IMR-90 (cell line): ENCODE measurements at regions not wholly inside any gene's neighbourhood (a gene's known extent, or its start where the extent isn't known, plus 50 kb on each side); places are given as distances from the start of the nearest gene placed in this dataset.

Source experiments
- ATAC-seq: fragments of 200-7000 bp; cut with Tn5 transposase; 2 replicates; pipeline ENCODE4 v1.9.1; 2020; ENCODE audit warnings: low read depth, mild to moderate bottlenecking, moderate library complexity
- BruUV-seq: library from RNA; stranded (reverse); fragments of 400-500 nt; replicated peaks from 2 replicates; lab custom pipeline; 2021; lab: Mats Ljungman, UMichigan
- CTCF ChIA-PET: fragments of 300-600 bp; formaldehyde crosslinking; extraction: SDS; loops from one replicate; lab custom pipeline; 2021; ENCODE audit warnings: antibody characterized with exemption; lab: Yijun Ruan, JAX
- POLR2A ChIA-PET: fragments of 300-600 bp; sonication (Branson Sonifier 250); formaldehyde crosslinking; loops from one replicate; lab custom pipeline; 2022; ENCODE audit warnings: antibody characterized with exemption; ENCODE audit not compliant: unreplicated experiment; lab: Charles Lee
- DNase-seq: peaks from one replicate; pipeline ENCODE4 v3.0.0; 2013
- H2AFZ ChIP-seq: replicated peaks from 2 replicates; pipeline ENCODE3; 2013; ENCODE audit warnings: low read length, mild to moderate bottlenecking; ENCODE audit not compliant: poor library complexity
- H2AK5ac ChIP-seq: 2 replicates; pipeline ENCODE4 v1.6.1; 2013; ENCODE audit warnings: low read depth, low read length, inconsistent platforms
- H2AK9ac ChIP-seq: replicated peaks from 2 replicates; pipeline ENCODE3; 2013; ENCODE audit warnings: mild to moderate bottlenecking, low read depth, low read length, moderate library complexity; ENCODE audit not compliant: poor library complexity
- H2BK120ac ChIP-seq: 2 replicates; pipeline ENCODE4 v1.6.1; 2013; ENCODE audit warnings: low read depth, low read length, inconsistent platforms
- H2BK15ac ChIP-seq: 3 replicates; pipeline ENCODE4 v1.6.1; 2013; ENCODE audit warnings: low read depth, low read length, inconsistent platforms
- H2BK20ac ChIP-seq: 2 replicates; pipeline ENCODE4 v1.6.1; 2013; ENCODE audit warnings: low read depth, mild to moderate bottlenecking, inconsistent platforms, low read length, moderate library complexity
- H2BK5ac ChIP-seq: 2 replicates; pipeline ENCODE4 v1.6.1; 2013; ENCODE audit warnings: mild to moderate bottlenecking, low read depth, low read length, inconsistent platforms; ENCODE audit not compliant: poor library complexity, severe bottlenecking
- H3K14ac ChIP-seq: replicated peaks from 2 replicates; pipeline ENCODE4 v1.6.1; 2013; ENCODE audit warnings: low read depth, low read length, inconsistent platforms
- H3K18ac ChIP-seq: 2 replicates; pipeline ENCODE4 v1.6.1; 2013; ENCODE audit warnings: low read depth, low read length, control low read depth
- H3K23ac ChIP-seq: 2 replicates; pipeline ENCODE4 v1.6.1; 2013; ENCODE audit warnings: low read depth, low read length, inconsistent platforms
- H3K27ac ChIP-seq: 2 replicates; pipeline ENCODE4 v1.5.1; 2013; ENCODE audit warnings: mild to moderate bottlenecking, control low read depth, low read length; ENCODE audit not compliant: insufficient read depth
- H3K27me3 ChIP-seq: 2 replicates; pipeline ENCODE4 v1.6.1; 2013; ENCODE audit warnings: low read length; ENCODE audit not compliant: control insufficient read depth, insufficient read depth
- H3K36me3 ChIP-seq: 2 replicates; pipeline ENCODE4 v1.6.1; 2013; ENCODE audit warnings: low read length, mixed read lengths; ENCODE audit not compliant: control insufficient read depth, insufficient read depth
- H3K4ac ChIP-seq: 2 replicates; pipeline ENCODE4 v1.6.1; 2013; ENCODE audit warnings: low read depth, low read length, inconsistent platforms
- H3K4me1 ChIP-seq: 2 replicates; pipeline ENCODE4 v1.6.1; 2013; ENCODE audit warnings: low read length, mixed read lengths; ENCODE audit not compliant: control insufficient read depth, insufficient read depth
- H3K4me2 ChIP-seq: 2 replicates; pipeline ENCODE4 v1.6.1; 2013; ENCODE audit warnings: low read depth, mild to moderate bottlenecking, control low read depth, low read length, moderate library complexity
- H3K4me3 ChIP-seq: 2 replicates; pipeline ENCODE4 v1.5.1; 2013; ENCODE audit warnings: low read depth, mild to moderate bottlenecking, control low read depth, low read length, moderate library complexity; ENCODE audit not compliant: insufficient read depth
- H3K56ac ChIP-seq: 2 replicates; pipeline ENCODE4 v1.6.1; 2013; ENCODE audit warnings: low read length, inconsistent platforms; ENCODE audit not compliant: insufficient read depth; ENCODE audit errors: extremely low read depth
- H3K79me1 ChIP-seq, 2 experiments: 2 replicates each; pipeline ENCODE4 v1.6.1; 2013; ENCODE audit warnings: low read length in 2 of 2, inconsistent platforms in 1 of 2, low read depth in 1 of 2
- H3K9ac ChIP-seq: 2 replicates; pipeline ENCODE4 v1.6.1; 2013; ENCODE audit warnings: low read depth, low read length, control low read depth
- H3K9me1 ChIP-seq: 2 replicates; pipeline ENCODE4 v1.6.1; 2013; ENCODE audit warnings: low read length, inconsistent platforms; ENCODE audit not compliant: insufficient read depth
- H3K9me3 ChIP-seq: 2 replicates; pipeline ENCODE4 v1.6.1; 2013; ENCODE audit warnings: low read length; ENCODE audit not compliant: control insufficient read depth, insufficient read depth
- H4K20me1 ChIP-seq: 2 replicates; pipeline ENCODE4 v1.6.1; 2013; ENCODE audit warnings: low read length, inconsistent platforms; ENCODE audit not compliant: insufficient read depth
- H4K5ac ChIP-seq: 2 replicates; pipeline ENCODE4 v1.6.1; 2013; ENCODE audit warnings: mild to moderate bottlenecking, low read depth, low read length, control low read depth
- H4K8ac ChIP-seq, 2 experiments: 2 replicates each; pipeline ENCODE4 v1.6.1; 2013; ENCODE audit warnings: low read depth in 2 of 2, low read length in 2 of 2, control low read depth in 1 of 2, inconsistent platforms in 1 of 2
- H4K91ac ChIP-seq: 2 replicates; pipeline ENCODE4 v1.6.1; 2013; ENCODE audit warnings: low read depth, low read length, inconsistent platforms; ENCODE audit not compliant: insufficient read depth
- BHLHE40 ChIP-seq: fragments of 150-350 bp; IDR thresholded peaks from 2 replicates; pipeline ENCODE4 v1.6.1; 2016; ENCODE audit warnings: mild to moderate bottlenecking, low read depth, low read length
- CEBPB ChIP-seq: IDR thresholded peaks from 2 replicates; pipeline ENCODE4 v1.6.1; 2012; ENCODE audit warnings: low read depth, low read length, improper control_type of control experiment
- CHD1 ChIP-seq: IDR thresholded peaks from 2 replicates; pipeline ENCODE4 v1.6.1; 2012; ENCODE audit warnings: low read depth, low read length, improper control_type of control experiment
- FOS ChIP-seq: fragments of 150-350 bp; IDR thresholded peaks from 2 replicates; pipeline ENCODE4 v1.6.1; 2016; ENCODE audit warnings: low read depth, low read length
- MAFK ChIP-seq: IDR thresholded peaks from 2 replicates; pipeline ENCODE4 v1.6.1; 2012; ENCODE audit warnings: low read depth, low read length, improper control_type of control experiment
- MAZ ChIP-seq: IDR thresholded peaks from 2 replicates; pipeline ENCODE4 v1.6.1; 2012; ENCODE audit warnings: low read depth, mild to moderate bottlenecking, low read length, improper control_type of control experiment, moderate library complexity, borderline replicate concordance
- MXI1 ChIP-seq: IDR thresholded peaks from 2 replicates; pipeline ENCODE4 v1.6.1; 2012; ENCODE audit warnings: low read depth, mild to moderate bottlenecking, low read length, moderate library complexity, borderline replicate concordance
- NFE2L2 ChIP-seq: fragments of 150-350 bp; IDR thresholded peaks from 2 replicates; pipeline ENCODE4 v1.6.1; 2016; ENCODE audit warnings: low read depth, mild to moderate bottlenecking, low read length
- POLR2A ChIP-seq: IDR thresholded peaks from 2 replicates; pipeline ENCODE4 v1.6.1; 2012; ENCODE audit warnings: mild to moderate bottlenecking, low read depth, low read length
- RAD21 ChIP-seq: IDR thresholded peaks from 2 replicates; pipeline ENCODE4 v1.6.1; 2012; ENCODE audit warnings: low read length, improper control_type of control experiment
- RCOR1 ChIP-seq: IDR thresholded peaks from 2 replicates; pipeline ENCODE4 v1.6.1; 2012; ENCODE audit warnings: mild to moderate bottlenecking, low read length, improper control_type of control experiment; ENCODE audit not compliant: insufficient replicate concordance
- RFX5 ChIP-seq: IDR thresholded peaks from 2 replicates; pipeline ENCODE4 v1.8.0; 2012; ENCODE audit warnings: low read depth, mild to moderate bottlenecking, low read length, moderate library complexity
- SMC3 ChIP-seq: fragments of 150-350 bp; IDR thresholded peaks from 2 replicates; pipeline ENCODE4 v1.6.1; 2016; ENCODE audit warnings: low read depth, mild to moderate bottlenecking, antibody characterized with exemption, low read length, moderate library complexity
- WGBS, 2 experiments: methylation state at CpG; one replicate each; pipeline versions ENCODE4 v1.1.5 to v1.1.7; 2013; ENCODE audit warnings: missing lambda C conversion rate in 2 of 2; ENCODE audit not compliant: insufficient read length in 1 of 2; ENCODE audit errors: extremely low coverage in 2 of 2; 5-methylcytosine and 5-hydroxymethylcytosine counted together
- dilution Hi-C: fragments of 300-500 bp; cut with HindIII; formaldehyde crosslinking; loops from one replicate; pipeline ENCODE4 v1.14.3; 2018; ENCODE audit warnings: low sequenced_read_pairs; ENCODE audit not compliant: unreplicated experiment
- in situ Hi-C: fragments of 300-500 bp; cut with MboI; formaldehyde crosslinking; loops from 3 replicates; pipeline ENCODE4 v1.14.3; 2019; ENCODE audit warnings: low sequenced_read_pairs, inconsistent platforms, mixed read lengths
- intact Hi-C: fragments of 100-400 bp; cut with micrococcal nuclease; formaldehyde crosslinking; loops from 2 replicates; pipeline ENCODE4 v1.10.0; 2022
- TF ChIP-seq, protein P1 (sequence below): conservative IDR thresholded peaks from 2 replicates; pipeline ENCODE4 v1.5.1; 2012; ENCODE audit warnings: mild to moderate bottlenecking, low read depth, low read length, improper control_type of control experiment
- TF ChIP-seq, protein P2 (sequence below): fragments of 150-350 bp; IDR thresholded peaks from 2 replicates; pipeline ENCODE4 v1.6.1; 2017; ENCODE audit warnings: mild to moderate bottlenecking, antibody characterized with exemption, low read length, low read depth
- TF ChIP-seq, protein P3 (sequence below): fragments of 150-350 bp; IDR thresholded peaks from 2 replicates; pipeline ENCODE4 v1.6.1; 2016; ENCODE audit warnings: low read depth, mild to moderate bottlenecking, low read length, moderate library complexity, borderline replicate concordance

DNA sequence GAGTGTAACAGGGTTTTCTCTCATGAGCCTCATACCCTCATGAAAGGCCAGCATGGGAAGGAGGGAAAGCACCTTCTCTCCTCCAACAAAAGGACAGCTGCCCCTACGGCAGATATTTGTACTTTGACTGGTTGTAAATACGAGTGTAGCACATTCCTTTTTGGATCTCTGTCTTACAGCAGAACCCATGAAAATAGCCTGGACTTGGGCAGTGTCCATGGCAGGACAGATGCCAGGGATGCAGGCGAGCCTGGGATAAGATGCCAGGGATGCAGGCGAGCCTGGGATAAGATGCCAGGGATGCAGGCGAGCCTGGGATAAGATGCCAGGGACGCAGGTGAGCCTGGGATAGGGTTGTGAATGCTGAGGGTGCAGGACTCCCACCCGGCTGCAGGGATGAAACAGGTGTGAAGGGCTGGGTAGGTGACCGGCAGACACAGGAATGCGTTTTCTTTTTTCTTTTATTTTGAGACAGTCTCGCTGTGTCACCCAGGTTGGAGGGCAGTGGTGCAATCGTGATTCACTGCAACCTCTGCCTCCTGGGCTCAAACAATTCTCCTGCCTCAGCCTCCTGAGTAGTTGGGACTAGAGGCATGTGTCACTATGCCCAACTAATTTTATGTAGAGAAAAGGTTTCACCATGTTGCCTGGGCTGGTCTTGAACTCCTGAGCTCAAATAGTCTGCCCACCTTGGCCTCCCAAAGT lies 120.0 kb downstream of the BEGAIN start:
- CTCF ChIA-PET: no interaction called here

More for the DNA sequence above, 120.0 kb downstream of the BEGAIN start:
- Histone ChIP-seq H2AFZ (no peak overlapping the region), H3K9me1 (no peaks in the 10 kb centered on the region), H3K4me3 (no peak overlapping the region), H3K9me3 (no peaks in the 10 kb centered on the region), H3K27ac (no peak overlapping the region), H3K14ac (no peak overlapping the region), H2BK120ac (no peak overlapping the region), H2BK15ac (no peak overlapping the region), H2BK5ac (no peak overlapping the region), H3K18ac (no peak overlapping the region), H3K4ac (no peak overlapping the region), H3K23ac (no peak overlapping the region), H4K20me1 (peaks cover 16% of the 10 kb centered on the region), H3K56ac (no peak overlapping the region), H3K27me3 (no peaks in the 10 kb centered on the region; the same call in 1 of the 2 replicates), H3K36me3 (peaks cover 5% of the 10 kb centered on the region; the same call in 1 of the 2 replicates), H2AK5ac (no peak overlapping the region), H3K4me2 (no peak overlapping the region), H2BK20ac (no peak overlapping the region), H3K9ac (no peak overlapping the region), H4K91ac (no peak overlapping the region), H3K79me1 (no peaks in the 10 kb centered on the region), H3K4me1 (no peaks in the 10 kb centered on the region), H4K8ac (no peak overlapping the region), H4K5ac (no peak overlapping the region), H2AK9ac (no peak overlapping the region)
- intact Hi-C loops (no loop called here), in situ Hi-C loops (no loop called here), dilution Hi-C loops (no loop called here)
- POLR2A ChIA-PET: no interaction called here
- ATAC-seq (no peak), DNase-seq (no peak)
- no TSS peak for BruUV-seq
- WGBS, 2 experiments: 69% methylated on average over 5 of the region's 11 CpGs; no CpG with 5 or more reads in 1 of the 2 experiments
- TF ChIP-seq, protein P1, sequence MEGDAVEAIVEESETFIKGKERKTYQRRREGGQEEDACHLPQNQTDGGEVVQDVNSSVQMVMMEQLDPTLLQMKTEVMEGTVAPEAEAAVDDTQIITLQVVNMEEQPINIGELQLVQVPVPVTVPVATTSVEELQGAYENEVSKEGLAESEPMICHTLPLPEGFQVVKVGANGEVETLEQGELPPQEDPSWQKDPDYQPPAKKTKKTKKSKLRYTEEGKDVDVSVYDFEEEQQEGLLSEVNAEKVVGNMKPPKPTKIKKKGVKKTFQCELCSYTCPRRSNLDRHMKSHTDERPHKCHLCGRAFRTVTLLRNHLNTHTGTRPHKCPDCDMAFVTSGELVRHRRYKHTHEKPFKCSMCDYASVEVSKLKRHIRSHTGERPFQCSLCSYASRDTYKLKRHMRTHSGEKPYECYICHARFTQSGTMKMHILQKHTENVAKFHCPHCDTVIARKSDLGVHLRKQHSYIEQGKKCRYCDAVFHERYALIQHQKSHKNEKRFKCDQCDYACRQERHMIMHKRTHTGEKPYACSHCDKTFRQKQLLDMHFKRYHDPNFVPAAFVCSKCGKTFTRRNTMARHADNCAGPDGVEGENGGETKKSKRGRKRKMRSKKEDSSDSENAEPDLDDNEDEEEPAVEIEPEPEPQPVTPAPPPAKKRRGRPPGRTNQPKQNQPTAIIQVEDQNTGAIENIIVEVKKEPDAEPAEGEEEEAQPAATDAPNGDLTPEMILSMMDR: no peak
- TF ChIP-seq FOS (no peak), CEBPB (no peak), MXI1 (no peak), POLR2A (no peak), RAD21 (no peak), MAFK (no peak), CHD1 (no peak), NFE2L2 (no peak), BHLHE40 (no peak), RCOR1 (no peak), MAZ (no peak), SMC3 (no peak), RFX5 (no peak)
- TF ChIP-seq, protein P2, sequence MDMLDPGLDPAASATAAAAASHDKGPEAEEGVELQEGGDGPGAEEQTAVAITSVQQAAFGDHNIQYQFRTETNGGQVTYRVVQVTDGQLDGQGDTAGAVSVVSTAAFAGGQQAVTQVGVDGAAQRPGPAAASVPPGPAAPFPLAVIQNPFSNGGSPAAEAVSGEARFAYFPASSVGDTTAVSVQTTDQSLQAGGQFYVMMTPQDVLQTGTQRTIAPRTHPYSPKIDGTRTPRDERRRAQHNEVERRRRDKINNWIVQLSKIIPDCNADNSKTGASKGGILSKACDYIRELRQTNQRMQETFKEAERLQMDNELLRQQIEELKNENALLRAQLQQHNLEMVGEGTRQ: no peak
- TF ChIP-seq, protein P3, sequence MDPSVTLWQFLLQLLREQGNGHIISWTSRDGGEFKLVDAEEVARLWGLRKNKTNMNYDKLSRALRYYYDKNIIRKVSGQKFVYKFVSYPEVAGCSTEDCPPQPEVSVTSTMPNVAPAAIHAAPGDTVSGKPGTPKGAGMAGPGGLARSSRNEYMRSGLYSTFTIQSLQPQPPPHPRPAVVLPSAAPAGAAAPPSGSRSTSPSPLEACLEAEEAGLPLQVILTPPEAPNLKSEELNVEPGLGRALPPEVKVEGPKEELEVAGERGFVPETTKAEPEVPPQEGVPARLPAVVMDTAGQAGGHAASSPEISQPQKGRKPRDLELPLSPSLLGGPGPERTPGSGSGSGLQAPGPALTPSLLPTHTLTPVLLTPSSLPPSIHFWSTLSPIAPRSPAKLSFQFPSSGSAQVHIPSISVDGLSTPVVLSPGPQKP: no peak
